ENCODE measurements at regions not wholly inside any gene's neighbourhood (a gene's known extent, or its start where the extent isn't known, plus 50 kb on each side); places are given as distances from the start of the nearest gene placed in this dataset.

DNA sequence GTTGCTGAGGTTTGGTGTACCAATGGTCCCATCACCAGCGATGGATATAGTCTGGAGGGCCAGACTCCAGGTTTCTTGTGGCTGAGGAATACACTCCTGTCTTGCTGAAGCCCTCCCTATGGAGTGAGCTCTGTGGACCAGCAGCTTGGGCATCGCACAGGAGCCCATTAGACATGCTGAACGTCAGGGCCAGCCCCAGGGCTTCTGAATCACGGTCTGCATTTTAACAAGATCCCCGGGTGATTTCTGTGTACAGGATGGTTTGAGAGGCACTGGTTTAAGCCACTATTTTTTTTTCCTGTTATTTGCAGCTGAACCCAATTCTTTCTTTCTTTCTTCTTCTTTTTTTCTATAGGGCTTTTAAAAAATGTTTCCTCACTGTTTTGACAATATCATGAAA lies 69.5 kb upstream of the XCR1 start:
- TF ChIP-seq, protein P1, sequence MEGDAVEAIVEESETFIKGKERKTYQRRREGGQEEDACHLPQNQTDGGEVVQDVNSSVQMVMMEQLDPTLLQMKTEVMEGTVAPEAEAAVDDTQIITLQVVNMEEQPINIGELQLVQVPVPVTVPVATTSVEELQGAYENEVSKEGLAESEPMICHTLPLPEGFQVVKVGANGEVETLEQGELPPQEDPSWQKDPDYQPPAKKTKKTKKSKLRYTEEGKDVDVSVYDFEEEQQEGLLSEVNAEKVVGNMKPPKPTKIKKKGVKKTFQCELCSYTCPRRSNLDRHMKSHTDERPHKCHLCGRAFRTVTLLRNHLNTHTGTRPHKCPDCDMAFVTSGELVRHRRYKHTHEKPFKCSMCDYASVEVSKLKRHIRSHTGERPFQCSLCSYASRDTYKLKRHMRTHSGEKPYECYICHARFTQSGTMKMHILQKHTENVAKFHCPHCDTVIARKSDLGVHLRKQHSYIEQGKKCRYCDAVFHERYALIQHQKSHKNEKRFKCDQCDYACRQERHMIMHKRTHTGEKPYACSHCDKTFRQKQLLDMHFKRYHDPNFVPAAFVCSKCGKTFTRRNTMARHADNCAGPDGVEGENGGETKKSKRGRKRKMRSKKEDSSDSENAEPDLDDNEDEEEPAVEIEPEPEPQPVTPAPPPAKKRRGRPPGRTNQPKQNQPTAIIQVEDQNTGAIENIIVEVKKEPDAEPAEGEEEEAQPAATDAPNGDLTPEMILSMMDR (IDR thresholded peaks at IDR 0.05), result no peak
- TF ChIP-seq ZNF263 (CRISPR knock-in tag; IDR thresholded peaks at IDR 0.05; ENCODE audit: low read depth) (no peak), NR3C1 (CRISPR knock-in tag; conservative IDR thresholded peaks at IDR 0.05; ENCODE audit: low read depth) (no peak), ETV6 (CRISPR knock-in tag; IDR thresholded peaks at IDR 0.05) (no peak), TP53 (CRISPR knock-in tag; IDR thresholded peaks at IDR 0.05) (no peak)
- TF ChIP-seq, protein P2, sequence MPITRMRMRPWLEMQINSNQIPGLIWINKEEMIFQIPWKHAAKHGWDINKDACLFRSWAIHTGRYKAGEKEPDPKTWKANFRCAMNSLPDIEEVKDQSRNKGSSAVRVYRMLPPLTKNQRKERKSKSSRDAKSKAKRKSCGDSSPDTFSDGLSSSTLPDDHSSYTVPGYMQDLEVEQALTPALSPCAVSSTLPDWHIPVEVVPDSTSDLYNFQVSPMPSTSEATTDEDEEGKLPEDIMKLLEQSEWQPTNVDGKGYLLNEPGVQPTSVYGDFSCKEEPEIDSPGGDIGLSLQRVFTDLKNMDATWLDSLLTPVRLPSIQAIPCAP (CRISPR knock-in tag; IDR thresholded peaks at IDR 0.05), result no peak
